Heart left ventricle (tissue), 16 donors: ENCODE measurements at regions not wholly inside any gene's neighbourhood (a gene's known extent, or its start where the extent isn't known, plus 50 kb on each side); places are given as distances from the start of the nearest gene placed in this dataset.

Experiments used
- ATAC-seq, 4 donors: fragments of 200-7000 bp; cut with Tn5 transposase; one replicate each; pipeline ENCODE4 v1.9.1; 2020 to 2022; ENCODE audit warnings: moderate library complexity in 4 of 4, mild to moderate bottlenecking in 3 of 4, moderate number of reproducible peaks in 1 of 4
- DNase-seq, 5 donors: peaks; one replicate each; pipeline ENCODE4 v3.0.0-alpha.2; 2020
- H3K27ac ChIP-seq, 12 donors: fragments of 200-600 bp; sonication (generic) in 4 of 12; one replicate each; pipeline versions ENCODE4 v1.5.0 to v1.8.0; 2016 to 2022; ENCODE audit warnings: mild to moderate bottlenecking in 2 of 12
- H3K27me3 ChIP-seq, 9 donors: fragments of 200-600 bp; sonication (generic) in 2 of 9; one replicate each; pipeline versions ENCODE4 v1.5.1 to v1.8.0; 2016 to 2022; ENCODE audit warnings: mild to moderate bottlenecking in 3 of 9
- H3K36me3 ChIP-seq, 9 donors: fragments of 200-600 bp; sonication (generic) in 2 of 9; one replicate each; pipeline versions ENCODE4 v1.5.0 to v1.8.0; 2018 to 2022; ENCODE audit warnings: mild to moderate bottlenecking in 2 of 9
- H3K4me1 ChIP-seq, 12 donors: fragments of 200-600 bp; sonication (generic) in 4 of 12; one replicate each; pipeline versions ENCODE4 v1.5.0 to v1.8.0; 2016 to 2022; ENCODE audit warnings: mild to moderate bottlenecking in 3 of 12
- H3K4me3 ChIP-seq, 12 donors: fragments of 200-600 bp; sonication (generic) in 4 of 12; one replicate each; pipeline versions ENCODE4 v1.5.0 to v1.8.0; 2017 to 2022; ENCODE audit warnings: mild to moderate bottlenecking in 9 of 12, moderate library complexity in 4 of 12
- H3K9me3 ChIP-seq, 12 donors: fragments of 200-600 bp; sonication (generic) in 4 of 12; one replicate each; pipeline versions ENCODE4 v1.5.0 to v1.8.0; 2016 to 2022; ENCODE audit warnings: mild to moderate bottlenecking in 1 of 12
- CTCF ChIP-seq, 12 donors: fragments of 200-600 bp; sonication (generic) in 4 of 12; IDR thresholded peaks; one replicate each; pipeline versions ENCODE4 v1.5.0 to v1.8.0; 2018 to 2022; ENCODE audit warnings: antibody characterized with exemption in 12 of 12, mild to moderate bottlenecking in 5 of 12
- POLR2A ChIP-seq, 2 donors: fragments of 450-650 bp; IDR thresholded peaks; one replicate each; pipeline ENCODE4 v1.6.1; 2017; ENCODE audit warnings: antibody characterized with exemption in 2 of 2, mild to moderate bottlenecking in 2 of 2, moderate library complexity in 2 of 2
- WGBS, 4 donors: extraction: QIAGEN DNeasy Blood & Tissue Kit in 2 of 4; methylation state at CpG; one replicate each; pipeline versions ENCODE4 v1.1.5 to v1.1.7; 2013 to 2018; 5-methylcytosine and 5-hydroxymethylcytosine counted together
- intact Hi-C, 10 donors: fragments of 100-400 bp; cut with DNase I; formaldehyde crosslinking; loops; one replicate each; pipeline versions ENCODE4 v1.11.1 to v1.14.2; 2022
- donor health status: ischemic (EF 13 %, LVEDD 7.1; RV severe dilation, severe dysfunction).
- donor health status: healthy with polysubstance abuse.
- donor health status: DM: no; HTN: yes; CAD: no.
- donor health status: DM: no; HTN: no; CAD: no.
- donor health status: ischemic (EF 25% LVEDD 6.9; RV normal size, moderate dysfunction).
- donor health status: ischemic (EF 25% LVEDD 5.7; RV mildly dilated, moderate dysfunction).
- donor health status: healthy.
- donor health status: DM: yes; HTN: yes; CAD: no.
- donor health status: ischemic (EF 35%, LVEDD 5.7; RV mildly dilated, moderate dysfunction).
- donor health status: nonischemic (EF 11% LVEDD 7.7; RV severe dilation, severe dysfunction).
- donor health status: DM: yes; HTN: yes; CAD: no.
- donor health status: PGD.
- donor health status: ischemic (EF 29% LVEDD 5.4; RV normal size, mild dysfunction).
- donor health status: nonischemic (EF 23%, LVEDD 6.1; RV moderate dilation, normal function).

DNA sequence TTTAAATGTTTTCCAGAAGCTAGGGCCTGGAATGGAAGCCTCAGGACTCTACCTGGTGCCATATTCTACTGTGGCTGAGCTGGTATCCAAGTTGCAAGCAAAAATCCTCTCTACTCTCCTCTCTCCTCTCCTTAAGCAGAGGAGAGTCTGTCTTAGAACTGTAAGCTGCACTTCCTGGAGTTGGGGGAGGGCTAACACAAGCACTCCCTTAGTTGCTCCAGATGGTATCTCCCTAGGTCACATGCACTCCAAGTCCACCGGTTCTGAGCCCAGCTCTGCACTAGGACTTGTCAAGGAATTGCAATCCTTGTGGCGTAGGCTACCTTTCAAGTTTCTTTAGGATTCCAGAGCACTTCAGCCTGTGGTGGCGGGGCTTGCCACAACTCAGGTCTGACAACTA, 513.9 kb upstream of the RGMB start:
- H3K27ac ChIP-seq, result no peak overlapping the region
- H3K4me1 ChIP-seq, result no peaks in the 10 kb centered on the region
- H3K36me3 ChIP-seq, result no peaks in the 10 kb centered on the region
- no peak for ATAC-seq
- 77 to 85% (median 84%) methylated on average over 3 of the region's 3 CpGs for WGBS, 4 donors
- no peak overlapping the region for H3K4me3 ChIP-seq
- TF ChIP-seq CTCF (IDR thresholded peaks at IDR 0.05) (no peak), POLR2A (IDR thresholded peaks at IDR 0.05) (no peak)
- H3K9me3 ChIP-seq, result peaks cover 0 to 14% (median 0%) of the 10 kb centered on the region in 12 donors
- no peak for DNase-seq
- intact Hi-C loops, result no loop called here
- no peaks in the 10 kb centered on the region for H3K27me3 ChIP-seq

DNA sequence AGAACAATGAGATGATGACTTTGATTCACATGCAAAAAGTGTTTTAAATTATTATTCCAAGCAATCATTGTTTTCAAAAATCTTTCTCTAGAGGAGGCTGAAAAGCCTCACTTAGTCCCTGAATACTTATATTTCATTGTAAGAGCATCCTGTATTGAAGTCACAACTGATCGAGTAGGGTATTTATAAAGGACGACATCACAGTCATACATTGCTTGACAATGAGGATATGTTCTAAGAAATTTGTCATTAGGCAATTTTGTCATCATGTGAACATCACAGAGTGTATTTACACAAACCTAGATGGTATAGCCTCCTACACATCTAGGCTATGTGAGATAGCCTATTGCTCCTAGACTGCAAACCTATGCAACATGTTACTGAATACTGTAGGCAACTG, 510.4 kb upstream of the RGMB start:
- 83 to 95% (median 87%) methylated on average over 2 of the region's 2 CpGs for WGBS, 4 donors
- ATAC-seq (no peak), DNase-seq (no peak)
- Histone ChIP-seq H3K4me3 (no peak overlapping the region), H3K9me3 (peaks cover 0 to 6% (median 0%) of the 10 kb centered on the region in 12 donors), H3K36me3 (no peaks in the 10 kb centered on the region), H3K27ac (no peak overlapping the region), H3K4me1 (no peaks in the 10 kb centered on the region), H3K27me3 (no peaks in the 10 kb centered on the region)
- TF ChIP-seq POLR2A (IDR thresholded peaks at IDR 0.05) (no peak), CTCF (IDR thresholded peaks at IDR 0.05) (no peak)
- intact Hi-C loops, result no loop called here

GRCh38 chr5:98268162-98268860, 505.2 kb upstream of the RGMB start:
- Histone ChIP-seq H3K27me3 (no peaks in the 10 kb centered on the region), H3K36me3 (no peaks in the 10 kb centered on the region), H3K4me3 (no peak overlapping the region), H3K4me1 (no peaks in the 10 kb centered on the region), H3K27ac (no peak overlapping the region), H3K9me3 (peaks cover 0 to 18% (median 0%) of the 10 kb centered on the region in 12 donors)
- 89 to 93% (median 92%) methylated on average over 7 of the region's 7 CpGs for WGBS, 4 donors
- ATAC-seq (no peak), DNase-seq (no peak)
- intact Hi-C loops, result no loop called here
- TF ChIP-seq CTCF (IDR thresholded peaks at IDR 0.05) (no peak), POLR2A (IDR thresholded peaks at IDR 0.05) (no peak)

- Histone ChIP-seq H3K9me3 (peaks cover 0 to 4% (median 0%) of the 10 kb centered on the region in 12 donors), H3K27ac (no peak overlapping the region), H3K4me1 (no peaks in the 10 kb centered on the region), H3K36me3 (no peaks in the 10 kb centered on the region), H3K4me3 (no peak overlapping the region), H3K27me3 (no peaks in the 10 kb centered on the region)
- WGBS, 4 donors, result 69 to 83% (median 79%) methylated on average over 1 of the region's 1 CpG
- ATAC-seq (no peak), DNase-seq (no peak)
- TF ChIP-seq CTCF (IDR thresholded peaks at IDR 0.05), result no peak
- TF ChIP-seq POLR2A (IDR thresholded peaks at IDR 0.05), result no peak
- intact Hi-C loops, result no loop called here
Observed at GRCh38 chr5:98275980-98276379, 497.5 kb upstream of the RGMB start.
